ENCODE measurements at regions not wholly inside any gene's neighbourhood (a gene's known extent, or its start where the extent isn't known, plus 50 kb on each side); places are given as distances from the start of the nearest gene placed in this dataset.
"Not testable (repeated sequence)": the region's sequence is repeated elsewhere in the genome, so short reads cannot be mapped to it uniquely, and the experiment has no call there.

GRCh38 chr3:147333098-147333497 is 73.2 kb downstream of the ZIC4 start:
- Histone ChIP-seq H3K4me1 (no peaks in the 10 kb centered on the region), H3K27ac (no peak overlapping the region), H3K9me3 (no peaks in the 10 kb centered on the region), H3K27me3 (no peaks in the 10 kb centered on the region), H3K4me3 (no peak overlapping the region), H3K36me3 (no peaks in the 10 kb centered on the region)
- DNase-seq, result no peak
- TF ChIP-seq, protein P1, sequence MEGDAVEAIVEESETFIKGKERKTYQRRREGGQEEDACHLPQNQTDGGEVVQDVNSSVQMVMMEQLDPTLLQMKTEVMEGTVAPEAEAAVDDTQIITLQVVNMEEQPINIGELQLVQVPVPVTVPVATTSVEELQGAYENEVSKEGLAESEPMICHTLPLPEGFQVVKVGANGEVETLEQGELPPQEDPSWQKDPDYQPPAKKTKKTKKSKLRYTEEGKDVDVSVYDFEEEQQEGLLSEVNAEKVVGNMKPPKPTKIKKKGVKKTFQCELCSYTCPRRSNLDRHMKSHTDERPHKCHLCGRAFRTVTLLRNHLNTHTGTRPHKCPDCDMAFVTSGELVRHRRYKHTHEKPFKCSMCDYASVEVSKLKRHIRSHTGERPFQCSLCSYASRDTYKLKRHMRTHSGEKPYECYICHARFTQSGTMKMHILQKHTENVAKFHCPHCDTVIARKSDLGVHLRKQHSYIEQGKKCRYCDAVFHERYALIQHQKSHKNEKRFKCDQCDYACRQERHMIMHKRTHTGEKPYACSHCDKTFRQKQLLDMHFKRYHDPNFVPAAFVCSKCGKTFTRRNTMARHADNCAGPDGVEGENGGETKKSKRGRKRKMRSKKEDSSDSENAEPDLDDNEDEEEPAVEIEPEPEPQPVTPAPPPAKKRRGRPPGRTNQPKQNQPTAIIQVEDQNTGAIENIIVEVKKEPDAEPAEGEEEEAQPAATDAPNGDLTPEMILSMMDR (IDR thresholded peaks at IDR 0.05), result no peak
- TF ChIP-seq POLR2A (IDR thresholded peaks at IDR 0.05), result no peak

DNA sequence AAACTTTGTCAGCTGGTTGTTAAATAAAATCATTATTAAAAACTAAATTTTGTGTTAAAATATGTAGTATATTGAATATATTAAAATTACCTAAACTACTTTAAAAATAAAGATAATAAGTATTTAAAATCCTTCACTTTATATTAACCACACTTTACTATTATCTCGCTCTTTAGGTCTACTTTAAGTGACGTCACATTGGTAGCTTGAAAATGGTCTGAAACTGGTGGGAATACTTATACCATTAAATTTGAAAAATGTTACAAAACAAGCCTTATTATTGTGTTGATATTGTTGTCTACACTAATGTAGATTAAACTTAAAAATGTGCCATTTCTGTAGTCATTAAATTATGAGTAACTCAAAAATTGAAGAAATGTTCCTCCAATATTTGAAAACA is 77.6 kb downstream of the ZIC4 start:
- Histone ChIP-seq H3K27me3 (no peaks in the 10 kb centered on the region), H3K27ac (no peak overlapping the region), H3K4me1 (no peaks in the 10 kb centered on the region), H3K9me3 (no peaks in the 10 kb centered on the region), H3K4me3 (no peak overlapping the region), H3K36me3 (no peaks in the 10 kb centered on the region)
- TF ChIP-seq, protein P1 (IDR thresholded peaks at IDR 0.05), result no peak
- TF ChIP-seq POLR2A (IDR thresholded peaks at IDR 0.05), result no peak
- no peak for DNase-seq

- Histone ChIP-seq H3K9me3 (no peaks in the 10 kb centered on the region), H3K36me3 (no peaks in the 10 kb centered on the region), H3K27me3 (no peaks in the 10 kb centered on the region), H3K27ac (no peak overlapping the region), H3K4me1 (no peaks in the 10 kb centered on the region), H3K4me3 (no peak overlapping the region)
- DNase-seq, result no peak
- TF ChIP-seq, protein P1 (IDR thresholded peaks at IDR 0.05), result no peak
- TF ChIP-seq POLR2A (IDR thresholded peaks at IDR 0.05), result no peak
Measured at GRCh38 chr3:147324356-147324755, 82.0 kb downstream of the ZIC4 start.

GRCh38 chr3:147318900-147319299 is 87.4 kb downstream of the ZIC4 start:
- Histone ChIP-seq H3K27me3 (no peaks in the 10 kb centered on the region), H3K9me3 (no peaks in the 10 kb centered on the region), H3K36me3 (no peaks in the 10 kb centered on the region), H3K4me1 (no peaks in the 10 kb centered on the region), H3K27ac (no peak overlapping the region), H3K4me3 (no peak overlapping the region)
- DNase-seq, result no peak
- TF ChIP-seq, protein P1 (IDR thresholded peaks at IDR 0.05), result no peak
- no peak for TF ChIP-seq POLR2A (IDR thresholded peaks at IDR 0.05)

DNA sequence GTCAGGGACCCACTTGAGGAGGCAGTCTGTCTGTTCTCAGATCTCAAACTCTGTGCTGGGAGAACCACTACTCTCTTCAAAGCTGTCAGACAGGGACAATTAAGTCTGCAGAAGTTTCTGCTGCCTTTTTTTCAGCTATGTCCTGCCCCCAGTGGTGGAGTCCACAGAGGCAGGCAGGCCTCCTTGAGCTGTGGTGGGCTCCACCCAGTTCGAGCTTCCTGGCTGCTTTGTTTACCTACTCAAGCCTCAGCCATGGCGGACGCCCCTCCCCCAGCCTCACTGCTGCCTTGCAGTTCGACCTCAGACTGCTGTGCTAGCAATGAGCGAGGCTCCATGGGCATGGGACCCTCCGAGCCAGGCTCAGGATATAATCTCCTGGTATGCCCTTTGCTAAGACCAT is 89.3 kb downstream of the ZIC4 start:
- not testable (repeated sequence) for H3K9me3 ChIP-seq, H3K36me3 ChIP-seq, H3K27ac ChIP-seq, H3K4me1 ChIP-seq, H3K4me3 ChIP-seq, DNase-seq, H3K27me3 ChIP-seq

GRCh38 chr3:147313513-147313912 is 92.8 kb downstream of the ZIC4 start:
- no peak for DNase-seq
- TF ChIP-seq, protein P1 (IDR thresholded peaks at IDR 0.05), result no peak
- TF ChIP-seq POLR2A (IDR thresholded peaks at IDR 0.05), result no peak
- Histone ChIP-seq H3K9me3 (no peaks in the 10 kb centered on the region), H3K36me3 (no peaks in the 10 kb centered on the region), H3K27me3 (no peaks in the 10 kb centered on the region), H3K27ac (no peak overlapping the region), H3K4me1 (no peaks in the 10 kb centered on the region), H3K4me3 (no peak overlapping the region)

All from Peyer's patch (tissue), 4 donors.